ENCODE measurements at regions not wholly inside any gene's neighbourhood (a gene's known extent, or its start where the extent isn't known, plus 50 kb on each side); places are given as distances from the start of the nearest gene placed in this dataset.

- TF ChIP-seq POLR2AphosphoS5 (IDR thresholded peaks at IDR 0.05) (no peak), POLR2A (IDR thresholded peaks at IDR 0.05) (no peak), CTCF (IDR thresholded peaks at IDR 0.05) (no peak)
These were observed 507.4 kb downstream of the BMP2 start for GRCh38 chr20:7274870-7275269.

All from transverse colon (tissue), 4 donors.